Ramos (cell line): ENCODE measurements at regions not wholly inside any gene's neighbourhood (a gene's known extent, or its start where the extent isn't known, plus 50 kb on each side); places are given as distances from the start of the nearest gene placed in this dataset.
"Not testable (repeated sequence)": the region's sequence is repeated elsewhere in the genome, so short reads cannot be mapped to it uniquely, and the experiment has no call there.

Source experiments
- in situ Hi-C: fragments of 300-500 bp; cut with MboI; formaldehyde crosslinking; loops from one replicate; pipeline ENCODE4 v1.14.3; 2022; ENCODE audit warnings: low sequenced_read_pairs; ENCODE audit not compliant: unreplicated experiment

GRCh38 chr1:196160066-196160795 is 448.0 kb downstream of the KCNT2 start:
- in situ Hi-C loops = loop anchor here (25.0 kb wide), 1 partner anchor 502 kb away; the partner anchor contains the start of gene CFH

- in situ Hi-C loops = loop anchor here (25.0 kb wide), 1 partner anchor 507 kb away; the partner anchor contains the start of gene CFH
Measured at GRCh38 chr1:196155586-196155985, 452.7 kb downstream of the KCNT2 start.

GRCh38 chr1:196152975-196153374 is 455.3 kb downstream of the KCNT2 start:
- in situ Hi-C loops = loop anchor here (25.0 kb wide), 1 partner anchor 509 kb away; the partner anchor contains the start of gene CFH

- in situ Hi-C loops = loop anchor here (25.0 kb wide), 1 partner anchor 510 kb away; the partner anchor contains the start of gene CFH
Measured at GRCh38 chr1:196152086-196152485, 456.2 kb downstream of the KCNT2 start.

- in situ Hi-C loops = no loop called here
Measured at GRCh38 chr1:196148367-196148970, 459.8 kb downstream of the KCNT2 start.

GRCh38 chr1:196147530-196147929 is 460.7 kb downstream of the KCNT2 start:
- in situ Hi-C loops = no loop called here

GRCh38 chr1:196145151-196145550 is 463.1 kb downstream of the KCNT2 start:
- in situ Hi-C loops = not testable (repeated sequence)

- in situ Hi-C loops = no loop called here
Measured at GRCh38 chr1:196144588-196144987, 463.7 kb downstream of the KCNT2 start.

GRCh38 chr1:196143602-196144342 is 464.5 kb downstream of the KCNT2 start:
- in situ Hi-C loops = no loop called here

- in situ Hi-C loops = no loop called here
Measured at GRCh38 chr1:196142111-196142640, 466.1 kb downstream of the KCNT2 start.

GRCh38 chr1:196136396-196136795 is 471.8 kb downstream of the KCNT2 start:
- in situ Hi-C loops = no loop called here

GRCh38 chr1:196131691-196132090 is 476.5 kb downstream of the KCNT2 start:
- in situ Hi-C loops = no loop called here

GRCh38 chr1:196128835-196129234 is 479.4 kb downstream of the KCNT2 start:
- in situ Hi-C loops = no loop called here

- in situ Hi-C loops = no loop called here
Measured at GRCh38 chr1:196121181-196121580, 487.1 kb downstream of the KCNT2 start.

- in situ Hi-C loops = no loop called here
Measured at GRCh38 chr1:196115646-196116045, 492.6 kb downstream of the KCNT2 start.

- in situ Hi-C loops = no loop called here
Measured at GRCh38 chr1:196114193-196114592, 494.0 kb downstream of the KCNT2 start.

GRCh38 chr1:196108990-196109389 is 499.2 kb downstream of the KCNT2 start:
- in situ Hi-C loops = not testable (repeated sequence)

GRCh38 chr1:196105901-196106300 is 502.3 kb downstream of the KCNT2 start:
- in situ Hi-C loops = no loop called here

- in situ Hi-C loops = no loop called here
Measured at GRCh38 chr1:196102826-196103225, 505.4 kb downstream of the KCNT2 start.

- in situ Hi-C loops = no loop called here
Measured at GRCh38 chr1:196098000-196098399, 510.2 kb downstream of the KCNT2 start.

GRCh38 chr1:196094821-196095220 is 513.4 kb downstream of the KCNT2 start:
- in situ Hi-C loops = no loop called here
